HCT116 (cell line): ENCODE measurements at regions not wholly inside any gene's neighbourhood (a gene's known extent, or its start where the extent isn't known, plus 50 kb on each side); places are given as distances from the start of the nearest gene placed in this dataset.

Source experiments
- CTCF ChIP-seq, 3 experiments: fragments of 200-600 bp in 1 of 3; sonication (generic) in 1 of 3; IDR thresholded peaks in 2 of 3; conservative IDR thresholded peaks in 1 of 3; 2 replicates each; pipeline ENCODE4 v1.5.1; 2012 to 2017; ENCODE audit warnings: low read depth in 2 of 3, low read length in 2 of 3, antibody characterized with exemption in 1 of 3, borderline replicate concordance in 1 of 3, control low read depth in 1 of 3, mild to moderate bottlenecking in 1 of 3, mixed read lengths in 1 of 3, mixed run types in 1 of 3, moderate library complexity in 1 of 3; ENCODE audit not compliant: insufficient read depth in 1 of 3
- ELF1 ChIP-seq: IDR thresholded peaks from 2 replicates; pipeline ENCODE4 v1.6.1; 2012; ENCODE audit warnings: low read depth, borderline replicate concordance
- EZH2 ChIP-seq: fragments of 200-600 bp; sonication (generic); IDR thresholded peaks from 2 replicates; pipeline ENCODE4 v1.6.1; 2017; ENCODE audit warnings: antibody characterized with exemption, mixed run types
- POLR2A ChIP-seq: IDR thresholded peaks from 2 replicates; pipeline ENCODE4 v1.7.0; 2011; ENCODE audit warnings: borderline replicate concordance; ENCODE audit not compliant: insufficient read depth, insufficient read length; ENCODE audit errors: extremely low read depth
- SP1 ChIP-seq: IDR thresholded peaks from 2 replicates; pipeline ENCODE4 v1.6.1; 2012; ENCODE audit warnings: low read depth
- YY1 ChIP-seq: IDR thresholded peaks from 2 replicates; pipeline ENCODE4 v1.6.1; 2011; ENCODE audit warnings: low read length, low read depth, moderate library complexity, mild to moderate bottlenecking; ENCODE audit not compliant: insufficient replicate concordance; ENCODE audit errors: extremely low read depth
- TF ChIP-seq, protein P1 (sequence below): IDR thresholded peaks from 2 replicates; pipeline ENCODE4 v1.6.1; 2012
- TF ChIP-seq, protein P2 (sequence below): IDR thresholded peaks from 2 replicates; pipeline ENCODE4 v1.6.1; 2011; ENCODE audit warnings: mild to moderate bottlenecking, low read length, moderate library complexity; ENCODE audit not compliant: insufficient replicate concordance; ENCODE audit errors: extremely low read depth
- TF ChIP-seq, protein P3 (sequence below): IDR thresholded peaks from 2 replicates; pipeline ENCODE4 v1.6.1; 2012; ENCODE audit warnings: low read depth

DNA sequence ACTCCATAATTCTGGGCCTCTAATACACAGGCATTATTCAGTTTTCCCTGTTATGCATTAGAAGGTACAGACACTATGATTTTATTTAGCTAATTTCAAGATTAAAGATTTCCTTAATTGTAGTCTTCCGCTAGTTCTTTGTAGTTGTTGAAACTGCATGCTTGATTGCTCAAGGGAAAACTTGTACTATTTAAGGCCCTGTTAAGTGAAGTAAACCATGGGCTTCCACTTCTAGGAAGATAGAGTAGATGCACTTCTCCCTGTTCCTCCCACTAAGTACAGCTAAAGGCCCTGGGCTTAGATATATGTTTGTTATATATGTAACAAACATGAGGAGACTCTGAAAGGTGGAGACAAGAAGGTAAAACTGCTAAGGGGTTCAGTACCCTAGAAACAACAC lies 215.8 kb upstream of the LEF1 start:
- TF ChIP-seq POLR2A = no peak
- no peak for TF ChIP-seq SP1
- TF ChIP-seq CTCF (IDR thresholded peaks at IDR 0.05 in 2 of 3, conservative IDR thresholded peaks at IDR 0.05 in 1 of 3; ENCODE audit: borderline replicate concordance in 1 of 3, insufficient read depth in 1 of 3, low read depth in 2 of 3, low read length in 2 of 3) = no peak
- TF ChIP-seq YY1 = no peak
- TF ChIP-seq, protein P1, sequence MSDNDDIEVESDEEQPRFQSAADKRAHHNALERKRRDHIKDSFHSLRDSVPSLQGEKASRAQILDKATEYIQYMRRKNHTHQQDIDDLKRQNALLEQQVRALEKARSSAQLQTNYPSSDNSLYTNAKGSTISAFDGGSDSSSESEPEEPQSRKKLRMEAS = no peak
- TF ChIP-seq, protein P2, sequence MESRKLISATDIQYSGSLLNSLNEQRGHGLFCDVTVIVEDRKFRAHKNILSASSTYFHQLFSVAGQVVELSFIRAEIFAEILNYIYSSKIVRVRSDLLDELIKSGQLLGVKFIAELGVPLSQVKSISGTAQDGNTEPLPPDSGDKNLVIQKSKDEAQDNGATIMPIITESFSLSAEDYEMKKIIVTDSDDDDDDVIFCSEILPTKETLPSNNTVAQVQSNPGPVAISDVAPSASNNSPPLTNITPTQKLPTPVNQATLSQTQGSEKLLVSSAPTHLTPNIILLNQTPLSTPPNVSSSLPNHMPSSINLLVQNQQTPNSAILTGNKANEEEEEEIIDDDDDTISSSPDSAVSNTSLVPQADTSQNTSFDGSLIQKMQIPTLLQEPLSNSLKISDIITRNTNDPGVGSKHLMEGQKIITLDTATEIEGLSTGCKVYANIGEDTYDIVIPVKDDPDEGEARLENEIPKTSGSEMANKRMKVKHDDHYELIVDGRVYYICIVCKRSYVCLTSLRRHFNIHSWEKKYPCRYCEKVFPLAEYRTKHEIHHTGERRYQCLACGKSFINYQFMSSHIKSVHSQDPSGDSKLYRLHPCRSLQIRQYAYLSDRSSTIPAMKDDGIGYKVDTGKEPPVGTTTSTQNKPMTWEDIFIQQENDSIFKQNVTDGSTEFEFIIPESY = no peak
- TF ChIP-seq, protein P3, sequence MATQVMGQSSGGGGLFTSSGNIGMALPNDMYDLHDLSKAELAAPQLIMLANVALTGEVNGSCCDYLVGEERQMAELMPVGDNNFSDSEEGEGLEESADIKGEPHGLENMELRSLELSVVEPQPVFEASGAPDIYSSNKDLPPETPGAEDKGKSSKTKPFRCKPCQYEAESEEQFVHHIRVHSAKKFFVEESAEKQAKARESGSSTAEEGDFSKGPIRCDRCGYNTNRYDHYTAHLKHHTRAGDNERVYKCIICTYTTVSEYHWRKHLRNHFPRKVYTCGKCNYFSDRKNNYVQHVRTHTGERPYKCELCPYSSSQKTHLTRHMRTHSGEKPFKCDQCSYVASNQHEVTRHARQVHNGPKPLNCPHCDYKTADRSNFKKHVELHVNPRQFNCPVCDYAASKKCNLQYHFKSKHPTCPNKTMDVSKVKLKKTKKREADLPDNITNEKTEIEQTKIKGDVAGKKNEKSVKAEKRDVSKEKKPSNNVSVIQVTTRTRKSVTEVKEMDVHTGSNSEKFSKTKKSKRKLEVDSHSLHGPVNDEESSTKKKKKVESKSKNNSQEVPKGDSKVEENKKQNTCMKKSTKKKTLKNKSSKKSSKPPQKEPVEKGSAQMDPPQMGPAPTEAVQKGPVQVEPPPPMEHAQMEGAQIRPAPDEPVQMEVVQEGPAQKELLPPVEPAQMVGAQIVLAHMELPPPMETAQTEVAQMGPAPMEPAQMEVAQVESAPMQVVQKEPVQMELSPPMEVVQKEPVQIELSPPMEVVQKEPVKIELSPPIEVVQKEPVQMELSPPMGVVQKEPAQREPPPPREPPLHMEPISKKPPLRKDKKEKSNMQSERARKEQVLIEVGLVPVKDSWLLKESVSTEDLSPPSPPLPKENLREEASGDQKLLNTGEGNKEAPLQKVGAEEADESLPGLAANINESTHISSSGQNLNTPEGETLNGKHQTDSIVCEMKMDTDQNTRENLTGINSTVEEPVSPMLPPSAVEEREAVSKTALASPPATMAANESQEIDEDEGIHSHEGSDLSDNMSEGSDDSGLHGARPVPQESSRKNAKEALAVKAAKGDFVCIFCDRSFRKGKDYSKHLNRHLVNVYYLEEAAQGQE = no peak
- TF ChIP-seq ELF1 = no peak
- TF ChIP-seq EZH2 = no peak
